Adrenal gland (tissue), 5 donors: ENCODE measurements at regions not wholly inside any gene's neighbourhood (a gene's known extent, or its start where the extent isn't known, plus 50 kb on each side); places are given as distances from the start of the nearest gene placed in this dataset.
"Not testable (repeated sequence)": the region's sequence is repeated elsewhere in the genome, so short reads cannot be mapped to it uniquely, and the experiment has no call there.

Experiments used
- CTCF ChIP-seq, 6 experiments: fragments of 450-650 bp in 4 of 6; fragments of 200-600 bp in 2 of 6; sonication (generic) in 1 of 6; IDR thresholded peaks; 1 replicate in 5 of 6; 2 replicates in 1 of 6; pipeline versions ENCODE4 v1.5.1 to v1.8.0; 2016 to 2021; ENCODE audit warnings: antibody characterized with exemption in 6 of 6, mild to moderate bottlenecking in 2 of 6, moderate library complexity in 1 of 6
- POLR2A ChIP-seq, 2 donors: fragments of 450-650 bp; IDR thresholded peaks; one replicate each; pipeline ENCODE4 v1.6.1; 2017; ENCODE audit warnings: antibody characterized with exemption in 2 of 2, mild to moderate bottlenecking in 2 of 2, moderate library complexity in 1 of 2
- donor health status: DM: no; HTN: no; CAD: no.

GRCh38 chr1:120531455-120531854, 116.6 kb downstream of the NBPF8 start:
- not testable (repeated sequence) for TF ChIP-seq POLR2A, CTCF (IDR thresholded peaks at IDR 0.05)
